Right lobe of liver (tissue), 4 donors: ENCODE measurements at regions not wholly inside any gene's neighbourhood (a gene's known extent, or its start where the extent isn't known, plus 50 kb on each side); places are given as distances from the start of the nearest gene placed in this dataset.

Experiments
- CTCF ChIP-seq, 4 donors: fragments of 200-600 bp in 3 of 4; fragments of 450-650 bp in 1 of 4; IDR thresholded peaks; one replicate each; pipeline versions ENCODE4 v1.5.1 to v1.8.0; 2016 to 2022; ENCODE audit warnings: antibody characterized with exemption in 4 of 4, mild to moderate bottlenecking in 2 of 4
- POLR2A ChIP-seq: fragments of 450-650 bp; IDR thresholded peaks from one replicate; pipeline ENCODE4 v1.6.1; 2017; ENCODE audit warnings: antibody characterized with exemption, mild to moderate bottlenecking
- donor health status: DM: no; HTN: no; CAD: no.
- donor health status: DM: no; HTN: no; CAD: no.
- donor health status: DM: no; HTN: yes; CAD: no.

- no peak for TF ChIP-seq POLR2A
- no peak for TF ChIP-seq CTCF (IDR thresholded peaks at IDR 0.05)
These were observed 1770.8 kb upstream of the CDH9 start for GRCh38 chr5:28808967-28809810.
